ENCODE measurements at regions not wholly inside any gene's neighbourhood (a gene's known extent, or its start where the extent isn't known, plus 50 kb on each side); places are given as distances from the start of the nearest gene placed in this dataset.

GRCh38 chr1:70895531-70895930, 152.1 kb downstream of the PTGER3 start:
- no peak for DNase-seq

- no peak for DNase-seq
These were observed 151.4 kb downstream of the PTGER3 start for GRCh38 chr1:70896224-70896623.

- no peak for DNase-seq
These were observed 150.3 kb downstream of the PTGER3 start for GRCh38 chr1:70897273-70897672.

DNA sequence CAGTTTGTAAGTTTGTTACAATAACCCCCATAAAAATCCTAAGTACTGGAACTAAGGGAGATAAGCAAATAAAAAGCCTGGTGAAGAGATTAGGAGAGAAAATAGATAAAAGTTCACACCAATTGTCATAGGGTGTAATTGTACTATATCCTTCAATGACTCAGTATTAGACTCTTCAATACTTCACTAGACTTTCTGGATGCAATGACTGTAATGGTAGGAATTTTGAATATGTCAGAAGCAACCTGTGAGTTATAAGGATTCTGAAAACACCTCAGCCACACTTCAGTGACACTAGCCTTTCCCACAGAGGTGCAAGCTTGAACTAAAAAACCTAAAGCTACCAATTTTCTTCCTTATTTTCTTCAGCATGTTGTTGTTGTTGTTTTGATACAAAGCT, 147.9 kb downstream of the PTGER3 start:
- no peak for DNase-seq

- DNase-seq: no peak
These were observed 145.4 kb downstream of the PTGER3 start for GRCh38 chr1:70902211-70902610.

DNA sequence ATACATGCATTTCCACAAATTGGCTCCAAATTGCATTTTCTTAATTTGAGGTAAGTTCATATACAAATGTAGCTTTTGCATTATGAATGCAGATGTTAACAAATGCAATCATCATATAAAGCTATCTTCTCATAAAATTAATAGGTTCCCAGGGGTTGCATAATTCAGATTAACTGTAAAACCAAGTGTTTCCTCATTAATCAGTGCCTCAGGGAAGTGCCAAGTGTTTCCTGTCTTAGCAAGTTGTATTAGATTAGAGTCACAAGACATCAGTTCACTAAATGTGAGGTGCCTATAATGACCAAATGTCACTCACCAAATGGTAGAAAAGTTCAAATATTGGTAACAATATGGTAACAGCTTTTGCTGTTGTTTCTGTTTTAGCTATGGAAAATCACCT, 140.8 kb downstream of the PTGER3 start:
- DNase-seq: no peak

- no peak for DNase-seq
These were observed 139.9 kb downstream of the PTGER3 start for GRCh38 chr1:70907563-70908310.

- DNase-seq: no peak
These were observed 138.3 kb downstream of the PTGER3 start for GRCh38 chr1:70909262-70909822.

DNA sequence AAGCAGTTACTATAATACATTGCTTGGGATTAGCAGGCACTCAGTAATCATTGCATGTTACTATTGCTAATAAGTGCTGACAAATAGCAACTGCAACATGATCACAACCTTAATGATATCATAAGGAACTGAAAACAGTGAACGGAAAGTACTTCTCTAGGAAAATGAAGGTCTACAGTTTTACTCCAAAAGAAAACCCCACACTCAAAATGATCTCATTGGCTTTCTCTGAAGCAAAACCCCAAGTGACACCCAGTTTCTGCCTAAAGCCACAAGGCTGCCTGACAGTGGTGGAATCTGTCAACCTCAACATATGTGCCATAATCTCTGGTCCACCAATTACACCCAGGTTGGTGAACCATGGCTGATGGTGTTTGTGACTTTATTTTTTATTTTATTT, 137.6 kb downstream of the PTGER3 start:
- no peak for DNase-seq

DNA sequence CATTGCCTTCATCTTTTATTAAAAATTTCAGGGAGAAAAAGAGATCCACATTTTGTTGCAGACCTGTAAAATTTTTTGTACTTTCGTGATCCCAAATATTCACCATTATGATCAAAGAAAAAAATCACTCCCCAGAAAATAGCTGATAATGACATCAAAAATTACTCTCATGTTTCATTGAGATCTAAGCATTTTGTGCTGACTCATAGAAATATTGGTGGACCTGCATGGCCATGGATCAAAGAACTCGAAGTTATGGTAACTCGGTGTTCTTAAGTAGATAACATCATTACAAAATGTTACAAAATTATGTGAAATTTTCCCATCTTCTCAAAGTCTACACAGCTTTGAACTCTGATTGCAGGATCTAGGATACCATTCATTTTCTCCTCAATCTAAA, 135.8 kb downstream of the PTGER3 start:
- DNase-seq: no peak

GRCh38 chr1:70914224-70914623, 133.4 kb downstream of the PTGER3 start:
- DNase-seq: no peak

- no peak for DNase-seq
These were observed 132.2 kb downstream of the PTGER3 start for GRCh38 chr1:70915258-70916033.

DNA sequence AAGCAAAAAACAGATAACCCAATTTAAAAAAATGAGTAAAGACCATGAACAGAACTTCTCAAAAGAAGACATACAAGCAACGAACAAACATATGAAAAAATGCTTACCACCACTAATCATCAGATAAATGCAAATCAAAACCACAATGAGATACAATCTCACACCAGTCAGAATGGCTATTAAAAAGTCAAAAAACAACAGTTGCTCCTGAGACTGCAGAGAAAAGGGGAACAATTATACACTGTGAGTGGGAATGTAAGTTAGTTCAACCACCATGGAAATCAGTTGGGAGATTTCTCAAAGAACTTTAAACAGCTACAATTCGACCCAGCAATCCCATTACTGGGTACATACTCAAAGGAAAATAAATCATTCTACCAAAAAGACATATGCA, 131.6 kb downstream of the PTGER3 start:
- no peak for DNase-seq

DNA sequence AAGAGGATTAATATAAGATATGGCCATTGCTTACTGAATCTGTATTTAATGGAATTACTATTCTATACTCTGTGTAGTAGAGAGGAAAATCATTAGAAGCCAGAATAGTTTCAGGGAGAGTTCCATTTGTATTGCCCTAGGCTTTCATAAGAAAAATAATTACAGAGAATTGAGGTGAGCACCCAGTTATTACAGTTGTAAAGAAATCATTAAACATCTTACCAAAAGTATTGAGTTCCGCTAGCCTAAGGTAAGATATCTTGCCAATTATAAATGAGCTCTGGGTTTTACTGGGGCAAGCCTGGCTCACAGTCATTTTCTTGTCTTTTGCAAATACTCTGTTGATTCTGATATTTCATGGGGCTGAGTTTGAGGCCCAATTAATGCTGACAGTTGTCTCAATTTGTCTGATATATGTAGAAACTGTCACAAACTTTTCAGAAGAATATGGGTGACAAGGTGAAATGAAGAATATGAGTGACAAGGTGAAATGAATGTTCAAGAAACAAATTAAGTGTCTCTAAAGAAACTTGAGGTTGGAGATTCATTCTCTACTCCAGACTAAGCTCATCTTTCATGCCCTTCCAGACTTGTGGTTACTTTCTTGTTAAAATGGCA, 127.8 kb downstream of the PTGER3 start:
- no peak for DNase-seq
